ENCODE measurements at regions not wholly inside any gene's neighbourhood (a gene's known extent, or its start where the extent isn't known, plus 50 kb on each side); places are given as distances from the start of the nearest gene placed in this dataset.

DNA sequence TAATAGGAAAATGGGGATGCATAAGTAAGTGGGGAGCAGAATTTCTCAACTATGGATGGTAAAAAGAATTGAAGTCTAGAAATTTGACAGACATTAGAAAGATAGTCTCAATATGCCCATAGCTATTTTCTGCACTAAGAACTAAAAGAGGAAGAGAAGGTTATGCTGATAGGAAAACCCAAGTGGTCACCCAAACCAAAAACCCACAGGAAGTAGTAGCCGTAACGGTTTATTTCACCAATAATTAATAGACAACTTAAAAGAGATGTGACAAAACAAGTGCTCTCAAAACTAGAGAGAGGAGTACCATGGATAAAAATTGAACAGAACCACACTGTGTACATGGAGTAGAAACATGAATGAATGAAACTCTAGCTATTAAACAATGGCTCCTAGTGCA, 295.4 kb downstream of the FSCB start:
- no peaks in the 10 kb centered on the region for H3K27me3 Mint-ChIP-seq (ENCODE audit: insufficient read depth)
- DNase-seq = no peak
- no peaks in the 10 kb centered on the region for H3K4me1 Mint-ChIP-seq (ENCODE audit: low read depth)
- peaks cover 35% of the 10 kb centered on the region for H3K9me3 Mint-ChIP-seq
- H3K4me3 Mint-ChIP-seq = no peak overlapping the region
- H3K36me3 Mint-ChIP-seq (ENCODE audit: low read depth) = no peaks in the 10 kb centered on the region
- TF ChIP-seq, protein P1, sequence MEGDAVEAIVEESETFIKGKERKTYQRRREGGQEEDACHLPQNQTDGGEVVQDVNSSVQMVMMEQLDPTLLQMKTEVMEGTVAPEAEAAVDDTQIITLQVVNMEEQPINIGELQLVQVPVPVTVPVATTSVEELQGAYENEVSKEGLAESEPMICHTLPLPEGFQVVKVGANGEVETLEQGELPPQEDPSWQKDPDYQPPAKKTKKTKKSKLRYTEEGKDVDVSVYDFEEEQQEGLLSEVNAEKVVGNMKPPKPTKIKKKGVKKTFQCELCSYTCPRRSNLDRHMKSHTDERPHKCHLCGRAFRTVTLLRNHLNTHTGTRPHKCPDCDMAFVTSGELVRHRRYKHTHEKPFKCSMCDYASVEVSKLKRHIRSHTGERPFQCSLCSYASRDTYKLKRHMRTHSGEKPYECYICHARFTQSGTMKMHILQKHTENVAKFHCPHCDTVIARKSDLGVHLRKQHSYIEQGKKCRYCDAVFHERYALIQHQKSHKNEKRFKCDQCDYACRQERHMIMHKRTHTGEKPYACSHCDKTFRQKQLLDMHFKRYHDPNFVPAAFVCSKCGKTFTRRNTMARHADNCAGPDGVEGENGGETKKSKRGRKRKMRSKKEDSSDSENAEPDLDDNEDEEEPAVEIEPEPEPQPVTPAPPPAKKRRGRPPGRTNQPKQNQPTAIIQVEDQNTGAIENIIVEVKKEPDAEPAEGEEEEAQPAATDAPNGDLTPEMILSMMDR (IDR thresholded peaks at IDR 0.05) = no peak
- H3K27ac Mint-ChIP-seq = no peak overlapping the region

- no peaks in the 10 kb centered on the region for H3K4me1 Mint-ChIP-seq (ENCODE audit: low read depth)
- no peak overlapping the region for H3K4me3 Mint-ChIP-seq
- H3K36me3 Mint-ChIP-seq (ENCODE audit: low read depth) = no peaks in the 10 kb centered on the region
- DNase-seq = no peak
- H3K9me3 Mint-ChIP-seq = peaks cover 20% of the 10 kb centered on the region
- H3K27me3 Mint-ChIP-seq (ENCODE audit: insufficient read depth) = peaks cover 2% of the 10 kb centered on the region; the same call in 1 of the 2 replicates
- TF ChIP-seq, protein P1 (IDR thresholded peaks at IDR 0.05) = no peak
- no peak overlapping the region for H3K27ac Mint-ChIP-seq
Observed at GRCh38 chr14:44204061-44204835, 302.8 kb downstream of the FSCB start.

DNA sequence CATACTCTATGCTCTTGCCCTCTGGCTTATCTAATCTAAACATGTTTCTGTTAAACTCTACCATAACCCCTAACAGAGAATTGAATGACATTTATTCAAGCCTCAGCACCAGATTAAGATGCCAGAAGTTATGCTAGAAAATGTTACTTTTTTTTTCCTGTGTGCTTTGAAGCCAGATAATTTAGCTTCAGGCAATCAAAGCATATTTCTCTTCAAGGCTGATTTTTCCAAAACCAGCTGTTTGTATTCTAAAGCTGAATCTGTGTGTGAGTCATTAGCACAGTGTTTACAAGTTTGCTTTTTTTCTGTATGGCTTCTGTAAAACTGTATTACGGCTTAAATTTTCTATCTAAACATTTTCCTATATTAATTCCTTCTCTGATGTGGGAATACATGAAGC, 326.1 kb downstream of the FSCB start:
- no peaks in the 10 kb centered on the region for H3K36me3 Mint-ChIP-seq (ENCODE audit: low read depth)
- H3K27ac Mint-ChIP-seq = no peak overlapping the region
- DNase-seq = no peak
- H3K4me1 Mint-ChIP-seq (ENCODE audit: low read depth) = no peaks in the 10 kb centered on the region
- no peaks in the 10 kb centered on the region; the same call in 1 of the 2 replicates for H3K27me3 Mint-ChIP-seq (ENCODE audit: insufficient read depth)
- TF ChIP-seq, protein P1 (IDR thresholded peaks at IDR 0.05) = no peak
- peaks cover 44% of the 10 kb centered on the region for H3K9me3 Mint-ChIP-seq
- no peak overlapping the region for H3K4me3 Mint-ChIP-seq

DNA sequence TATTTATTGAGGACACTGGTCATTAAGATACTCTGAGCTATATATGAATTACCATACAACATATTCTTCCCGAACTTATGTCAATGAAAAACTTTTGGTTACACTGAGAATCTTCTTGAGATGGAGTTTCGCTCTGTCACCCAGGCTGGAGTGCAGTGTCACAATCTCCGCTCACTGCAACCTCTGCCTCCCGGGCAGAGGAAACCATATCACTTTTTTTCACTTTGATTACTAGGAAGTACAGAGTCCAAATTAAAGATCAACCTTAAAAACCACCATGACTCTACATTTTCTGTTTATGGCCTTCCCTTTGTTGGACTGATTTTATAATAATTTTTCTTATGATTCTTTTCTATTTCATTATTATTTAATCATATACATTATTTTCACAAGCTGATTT, 336.5 kb downstream of the FSCB start:
- 0 out of 2 replicates have a peak, but pooled peaks cover 6% of the 10 kb centered on the region for H3K36me3 Mint-ChIP-seq (ENCODE audit: low read depth)
- no peak overlapping the region for H3K27ac Mint-ChIP-seq
- no peaks in the 10 kb centered on the region; the same call in 1 of the 2 replicates for H3K27me3 Mint-ChIP-seq (ENCODE audit: insufficient read depth)
- TF ChIP-seq, protein P1 (IDR thresholded peaks at IDR 0.05) = no peak
- no peaks in the 10 kb centered on the region for H3K4me1 Mint-ChIP-seq (ENCODE audit: low read depth)
- H3K4me3 Mint-ChIP-seq = no peak overlapping the region
- H3K9me3 Mint-ChIP-seq = peaks cover 38% of the 10 kb centered on the region
- DNase-seq = no peak

GRCh38 chr14:44170101-44170500, 337.0 kb downstream of the FSCB start:
- Mint-ChIP-seq H3K4me3 (no peak overlapping the region), H3K36me3 (ENCODE audit: low read depth) (0 out of 2 replicates have a peak, but pooled peaks cover 4% of the 10 kb centered on the region), H3K27me3 (ENCODE audit: insufficient read depth) (no peaks in the 10 kb centered on the region; the same call in 1 of the 2 replicates), H3K4me1 (ENCODE audit: low read depth) (no peaks in the 10 kb centered on the region), H3K27ac (no peak overlapping the region), H3K9me3 (peaks cover 39% of the 10 kb centered on the region)
- DNase-seq = no peak
- TF ChIP-seq, protein P1 (IDR thresholded peaks at IDR 0.05) = no peak

Measured in HFFc6 (cell line).